MV-4-11 (cell line): ENCODE measurements at regions not wholly inside any gene's neighbourhood (a gene's known extent, or its start where the extent isn't known, plus 50 kb on each side); places are given as distances from the start of the nearest gene placed in this dataset.

Experiments
- DNase-seq: peaks from one replicate; lab custom pipeline; 2025; lab: John Stamatoyannopoulos, UW

- no peak for DNase-seq
Observed at GRCh38 chr12:24081092-24081529, 131.6 kb upstream of the SOX5 start.

- DNase-seq = no peak
Observed at GRCh38 chr12:24080465-24080864, 131.0 kb upstream of the SOX5 start.

- DNase-seq = no peak
Observed at GRCh38 chr12:24079083-24079482, 129.6 kb upstream of the SOX5 start.

- DNase-seq = no peak
Observed at GRCh38 chr12:24078318-24078765, 128.9 kb upstream of the SOX5 start.

- DNase-seq = no peak
Observed at GRCh38 chr12:24077161-24077560, 127.7 kb upstream of the SOX5 start.

GRCh38 chr12:24075650-24076049 is 126.2 kb upstream of the SOX5 start:
- DNase-seq = no peak

GRCh38 chr12:24073170-24073810 is 123.8 kb upstream of the SOX5 start:
- no peak for DNase-seq

GRCh38 chr12:24072302-24072701 is 122.8 kb upstream of the SOX5 start:
- no peak for DNase-seq

- no peak for DNase-seq
Observed at GRCh38 chr12:24071842-24072241, 122.4 kb upstream of the SOX5 start.

GRCh38 chr12:24069532-24070395 is 120.3 kb upstream of the SOX5 start:
- DNase-seq = no peak

- no peak for DNase-seq
Observed at GRCh38 chr12:24066865-24067264, 117.4 kb upstream of the SOX5 start.

- DNase-seq = no peak
Observed at GRCh38 chr12:24066097-24066496, 116.6 kb upstream of the SOX5 start.

GRCh38 chr12:24062642-24063245 is 113.3 kb upstream of the SOX5 start:
- no peak for DNase-seq

- DNase-seq = no peak
Observed at GRCh38 chr12:24060089-24060488, 110.6 kb upstream of the SOX5 start.

- no peak for DNase-seq
Observed at GRCh38 chr12:24057920-24058476, 108.5 kb upstream of the SOX5 start.

GRCh38 chr12:24055747-24056146 is 106.3 kb upstream of the SOX5 start:
- no peak for DNase-seq

- no peak for DNase-seq
Observed at GRCh38 chr12:24054416-24054815, 104.9 kb upstream of the SOX5 start.

GRCh38 chr12:24049728-24050127 is 100.3 kb upstream of the SOX5 start:
- DNase-seq = no peak

GRCh38 chr12:24049101-24049500 is 99.6 kb upstream of the SOX5 start:
- no peak for DNase-seq

- DNase-seq = no peak
Observed at GRCh38 chr12:24048446-24048845, 99.0 kb upstream of the SOX5 start.

- DNase-seq = no peak
Observed at GRCh38 chr12:24047326-24047725, 97.9 kb upstream of the SOX5 start.

- no peak for DNase-seq
Observed at GRCh38 chr12:24045816-24046257, 96.4 kb upstream of the SOX5 start.
